Activated T-cell treated with anti-CD3 and anti-CD28 coated beads, Interleukin-2, amount 50 U/mL, for 24 hours (primary cell): ENCODE measurements at regions not wholly inside any gene's neighbourhood (a gene's known extent, or its start where the extent isn't known, plus 50 kb on each side); places are given as distances from the start of the nearest gene placed in this dataset.
"Not testable (repeated sequence)": the region's sequence is repeated elsewhere in the genome, so short reads cannot be mapped to it uniquely, and the experiment has no call there.

Experiments
- DNase-seq: peaks from one replicate; pipeline ENCODE4 v3.0.0-alpha.2; 2020
- H3K27ac Mint-ChIP-seq: 2 replicates; pipeline ENCODE4 v1.8.0; 2020; ENCODE audit warnings: mild to moderate bottlenecking, mixed read lengths
- H3K27me3 Mint-ChIP-seq: 2 replicates; pipeline ENCODE4 v1.8.0; 2020; ENCODE audit warnings: mixed read lengths
- H3K36me3 Mint-ChIP-seq: 2 replicates; pipeline ENCODE4 v1.8.0; 2020; ENCODE audit warnings: low read depth, mixed read lengths
- H3K4me1 Mint-ChIP-seq: 2 replicates; pipeline ENCODE4 v1.8.0; 2020; ENCODE audit warnings: low read depth, mixed read lengths
- H3K4me3 Mint-ChIP-seq: 2 replicates; pipeline ENCODE4 v1.8.0; 2020; ENCODE audit warnings: mild to moderate bottlenecking, moderate library complexity, mixed read lengths
- H3K9me3 Mint-ChIP-seq: 2 replicates; pipeline ENCODE4 v1.8.0; 2020; ENCODE audit warnings: mixed read lengths

DNA sequence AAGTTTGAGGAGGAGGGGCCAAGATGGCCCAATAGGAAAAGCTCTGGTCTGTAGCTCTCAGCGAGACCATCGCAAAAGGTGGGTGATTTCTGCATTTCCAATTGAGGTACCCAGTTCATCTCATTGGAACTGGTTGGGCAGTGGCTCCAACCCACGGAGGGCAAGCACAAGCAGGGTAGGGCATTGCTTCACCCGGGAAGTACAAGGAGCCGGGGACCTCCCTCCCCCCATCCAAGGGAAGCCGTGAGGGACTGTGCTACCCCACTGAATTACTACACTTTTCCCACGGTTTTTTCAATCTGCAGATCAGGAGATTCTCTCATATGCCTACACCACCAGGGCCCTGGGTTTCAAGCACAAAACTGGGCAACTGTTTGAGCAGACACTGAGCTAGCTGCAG is 58.0 kb upstream of the EFCAB3 start:
- no peak for DNase-seq
- H3K4me3 Mint-ChIP-seq, result no peak overlapping the region
- no peak overlapping the region for H3K27ac Mint-ChIP-seq
- H3K4me1 Mint-ChIP-seq, result no peaks in the 10 kb centered on the region
- H3K36me3 Mint-ChIP-seq, result no peaks in the 10 kb centered on the region
- peaks cover 29% of the 10 kb centered on the region for H3K27me3 Mint-ChIP-seq
- no peaks in the 10 kb centered on the region for H3K9me3 Mint-ChIP-seq

DNA sequence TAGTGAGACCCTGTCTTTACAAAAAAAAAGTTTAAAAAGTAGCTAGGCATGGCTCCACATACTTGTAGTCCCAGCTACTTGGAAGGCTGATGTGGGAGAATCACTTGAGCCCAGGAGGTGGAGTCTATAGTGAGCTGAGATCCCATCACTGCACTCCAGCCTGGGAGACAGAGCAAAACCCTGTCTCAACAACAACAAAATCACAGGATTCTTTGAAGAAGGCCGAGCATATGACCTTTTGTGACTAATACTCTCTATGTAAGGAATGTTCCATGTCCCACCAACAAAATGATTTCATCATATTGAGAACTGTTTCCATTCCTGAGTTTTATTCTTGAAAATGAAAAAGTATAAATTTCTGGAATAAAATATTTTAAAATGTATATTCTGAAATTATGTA is 58.9 kb upstream of the EFCAB3 start:
- Mint-ChIP-seq H3K27ac (no peak overlapping the region), H3K27me3 (peaks cover 33% of the 10 kb centered on the region), H3K4me3 (no peak overlapping the region), H3K9me3 (no peaks in the 10 kb centered on the region), H3K4me1 (no peaks in the 10 kb centered on the region), H3K36me3 (no peaks in the 10 kb centered on the region)
- DNase-seq, result no peak

GRCh38 chr17:62319846-62320245 is 60.5 kb upstream of the EFCAB3 start:
- Mint-ChIP-seq H3K36me3 (no peaks in the 10 kb centered on the region), H3K4me1 (no peaks in the 10 kb centered on the region), H3K9me3 (no peaks in the 10 kb centered on the region), H3K4me3 (no peak overlapping the region), H3K27ac (no peak overlapping the region), H3K27me3 (peaks cover 43% of the 10 kb centered on the region)
- no peak for DNase-seq

DNA sequence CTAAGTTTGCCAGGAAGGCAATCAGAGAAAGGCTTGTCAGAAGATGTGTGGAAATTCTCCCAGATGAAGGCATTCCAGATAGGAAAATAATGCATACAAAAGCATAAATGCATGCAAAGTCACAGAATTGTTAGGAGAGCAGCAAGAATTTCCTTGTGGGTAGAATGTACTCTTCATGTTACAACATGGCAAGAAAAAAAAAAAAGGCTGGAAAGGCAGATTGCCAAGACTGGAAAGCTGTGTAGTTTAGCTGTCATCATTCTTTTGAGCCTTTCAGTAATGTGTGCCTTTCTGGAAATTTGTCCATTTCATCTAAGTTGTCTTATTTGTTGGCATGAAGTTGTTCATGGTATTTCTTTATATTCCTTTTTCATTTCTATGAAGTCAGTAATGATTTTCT is 71.0 kb upstream of the EFCAB3 start:
- Mint-ChIP-seq H3K4me3 (no peak overlapping the region), H3K27me3 (peaks cover 47% of the 10 kb centered on the region), H3K27ac (no peak overlapping the region), H3K9me3 (no peaks in the 10 kb centered on the region), H3K36me3 (no peaks in the 10 kb centered on the region), H3K4me1 (no peaks in the 10 kb centered on the region)
- no peak for DNase-seq

DNA sequence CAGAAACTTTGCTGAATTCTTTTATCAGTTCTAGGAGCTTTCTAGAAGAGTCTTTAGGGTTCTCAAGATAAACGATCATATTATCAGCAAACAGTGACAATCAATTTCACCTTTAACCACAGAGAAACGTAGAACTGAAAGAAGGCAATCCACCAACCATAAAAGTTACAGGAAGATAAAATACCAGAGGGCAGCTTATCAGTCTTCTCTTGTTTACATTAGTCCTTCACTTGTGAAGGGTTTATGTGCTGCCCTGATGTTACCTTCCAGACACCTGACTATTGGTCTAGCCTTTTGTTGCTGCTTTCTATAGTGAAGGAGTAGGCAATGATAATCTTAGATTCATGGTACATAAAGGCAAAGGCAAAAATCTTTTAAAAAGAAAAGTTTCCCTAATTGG is 73.2 kb upstream of the EFCAB3 start:
- no peak for DNase-seq
- no peaks in the 10 kb centered on the region for H3K36me3 Mint-ChIP-seq
- no peaks in the 10 kb centered on the region for H3K9me3 Mint-ChIP-seq
- peaks cover 47% of the 10 kb centered on the region for H3K27me3 Mint-ChIP-seq
- H3K27ac Mint-ChIP-seq, result no peak overlapping the region
- H3K4me3 Mint-ChIP-seq, result no peak overlapping the region
- H3K4me1 Mint-ChIP-seq, result no peaks in the 10 kb centered on the region

DNA sequence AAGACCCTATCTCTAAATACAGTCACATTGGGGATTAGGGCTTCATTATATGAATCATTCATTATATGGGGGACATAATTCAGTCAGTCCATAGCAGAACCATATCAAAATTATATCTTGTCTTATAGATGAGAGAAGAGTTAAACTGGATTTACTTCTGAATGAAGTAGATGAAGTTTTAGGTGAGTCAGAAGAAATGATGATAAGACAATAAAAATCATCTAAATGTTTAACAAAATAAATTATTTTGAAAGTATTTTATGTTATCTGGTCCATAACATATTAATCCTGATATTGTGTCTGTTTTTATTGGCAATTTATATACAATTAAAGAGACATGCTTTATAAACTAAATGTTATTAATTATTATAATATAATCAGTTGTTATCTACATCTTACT is 76.9 kb upstream of the EFCAB3 start:
- Mint-ChIP-seq H3K27ac (no peak overlapping the region), H3K27me3 (peaks cover 43% of the 10 kb centered on the region), H3K9me3 (peaks cover 4% of the 10 kb centered on the region), H3K36me3 (no peaks in the 10 kb centered on the region), H3K4me1 (no peaks in the 10 kb centered on the region), H3K4me3 (no peak overlapping the region)
- no peak for DNase-seq

- Mint-ChIP-seq H3K36me3 (no peaks in the 10 kb centered on the region), H3K27me3 (peaks cover 27% of the 10 kb centered on the region), H3K27ac (no peak overlapping the region), H3K4me1 (no peaks in the 10 kb centered on the region), H3K4me3 (no peak overlapping the region), H3K9me3 (peaks cover 4% of the 10 kb centered on the region)
- DNase-seq, result no peak
These were observed 79.7 kb upstream of the EFCAB3 start for GRCh38 chr17:62300697-62301096.

GRCh38 chr17:62275290-62275689 is 105.1 kb upstream of the EFCAB3 start:
- not testable (repeated sequence) for H3K9me3 Mint-ChIP-seq, H3K27me3 Mint-ChIP-seq, H3K36me3 Mint-ChIP-seq, DNase-seq, H3K27ac Mint-ChIP-seq, H3K4me1 Mint-ChIP-seq, H3K4me3 Mint-ChIP-seq

- H3K27me3 Mint-ChIP-seq, DNase-seq, H3K27ac Mint-ChIP-seq, H3K4me1 Mint-ChIP-seq, H3K4me3 Mint-ChIP-seq, H3K9me3 Mint-ChIP-seq, H3K36me3 Mint-ChIP-seq: not testable (repeated sequence)
These were observed 112.0 kb upstream of the EFCAB3 start for GRCh38 chr17:62268361-62268760.

DNA sequence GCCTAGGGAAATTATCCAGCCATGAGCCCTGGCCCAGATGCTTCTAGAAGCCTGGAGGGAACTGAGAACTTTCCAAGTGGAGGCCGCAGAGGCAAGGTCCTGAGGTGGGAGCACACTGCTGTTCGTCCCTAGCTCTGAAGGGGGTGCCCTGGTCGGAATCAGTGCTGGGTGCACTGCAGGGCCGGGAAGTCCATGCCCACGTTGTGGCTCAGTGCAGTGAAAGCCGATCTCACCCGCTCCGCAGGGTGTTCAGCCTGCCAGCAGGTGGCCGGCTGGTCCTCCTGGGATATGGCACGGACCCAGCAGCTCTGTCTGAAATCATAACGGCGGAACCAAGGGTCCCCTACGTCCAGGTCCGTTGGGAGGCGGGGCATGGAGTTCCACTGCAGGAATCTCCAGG is 115.4 kb upstream of the EFCAB3 start:
- H3K27ac Mint-ChIP-seq, H3K4me3 Mint-ChIP-seq, DNase-seq, H3K9me3 Mint-ChIP-seq, H3K36me3 Mint-ChIP-seq, H3K27me3 Mint-ChIP-seq, H3K4me1 Mint-ChIP-seq: not testable (repeated sequence)

GRCh38 chr17:62255791-62256190 is 124.6 kb upstream of the EFCAB3 start:
- H3K27ac Mint-ChIP-seq, H3K27me3 Mint-ChIP-seq, H3K4me3 Mint-ChIP-seq, DNase-seq, H3K36me3 Mint-ChIP-seq, H3K4me1 Mint-ChIP-seq, H3K9me3 Mint-ChIP-seq: not testable (repeated sequence)

GRCh38 chr17:62242076-62242475 is 138.3 kb upstream of the EFCAB3 start:
- not testable (repeated sequence) for H3K27ac Mint-ChIP-seq, H3K4me1 Mint-ChIP-seq, DNase-seq, H3K36me3 Mint-ChIP-seq, H3K9me3 Mint-ChIP-seq, H3K4me3 Mint-ChIP-seq
- H3K27me3 Mint-ChIP-seq, result peaks cover 14% of the 10 kb centered on the region

DNA sequence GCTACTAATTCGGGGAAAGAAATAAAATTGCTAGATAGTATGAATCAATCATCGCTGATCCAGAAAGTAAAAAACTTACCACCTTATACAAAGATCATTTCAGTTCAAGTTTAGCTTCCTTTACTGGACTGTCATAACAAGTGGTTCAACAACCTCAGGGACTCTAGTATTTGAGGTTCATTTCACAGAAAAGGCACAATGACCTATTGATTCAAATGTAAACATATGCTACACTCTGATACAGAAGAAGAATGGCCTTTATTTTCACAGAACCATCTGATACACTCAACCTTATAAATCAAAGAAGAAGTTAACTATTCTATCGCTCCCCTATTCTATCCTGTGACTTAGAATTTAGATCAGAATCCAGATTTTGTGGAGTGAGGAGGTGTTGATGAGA is 140.8 kb upstream of the EFCAB3 start:
- not testable (repeated sequence) for H3K9me3 Mint-ChIP-seq, H3K4me3 Mint-ChIP-seq, H3K36me3 Mint-ChIP-seq, H3K4me1 Mint-ChIP-seq, DNase-seq, H3K27ac Mint-ChIP-seq
- peaks cover 14% of the 10 kb centered on the region for H3K27me3 Mint-ChIP-seq

DNA sequence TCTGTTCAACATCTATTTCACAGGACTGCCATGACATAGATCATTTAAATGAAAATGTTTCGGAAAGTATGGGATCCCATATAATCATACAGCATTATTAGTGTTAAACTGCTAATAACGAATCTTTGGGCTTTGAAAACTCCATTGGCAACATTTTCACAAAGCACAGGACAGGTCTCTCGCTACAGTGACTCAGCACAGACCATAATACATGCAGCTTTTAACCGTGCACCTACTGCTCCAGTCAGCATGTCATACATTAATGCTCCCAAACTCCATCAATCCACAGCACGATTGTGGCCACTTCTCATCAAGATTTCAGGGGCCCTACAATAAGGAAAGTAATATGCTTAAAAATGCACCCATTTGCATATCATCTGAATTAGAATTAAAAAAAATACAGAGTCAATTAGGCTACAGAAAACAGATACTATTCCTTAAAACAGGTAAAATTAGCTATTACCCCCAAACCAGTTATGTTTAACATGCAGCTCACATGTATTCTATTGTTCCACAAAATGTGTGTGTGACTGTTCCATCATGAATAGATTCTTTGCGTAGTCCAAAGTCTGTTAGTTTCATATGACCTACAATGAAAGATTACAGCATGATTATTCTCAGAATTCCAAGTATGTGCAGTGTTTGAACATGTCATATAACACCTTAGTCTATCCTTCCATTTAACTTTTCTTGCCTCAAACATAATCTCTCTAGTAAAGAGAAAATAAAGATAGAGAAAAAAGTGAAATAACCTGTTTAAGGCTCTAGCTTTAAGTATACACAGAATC is 141.6 kb upstream of the EFCAB3 start:
- H3K4me1 Mint-ChIP-seq, H3K27ac Mint-ChIP-seq: not testable (repeated sequence)

GRCh38 chr17:62233822-62234481 is 146.4 kb upstream of the EFCAB3 start:
- not testable (repeated sequence) for H3K4me1 Mint-ChIP-seq, H3K36me3 Mint-ChIP-seq, H3K27me3 Mint-ChIP-seq, DNase-seq, H3K9me3 Mint-ChIP-seq, H3K27ac Mint-ChIP-seq, H3K4me3 Mint-ChIP-seq

More for the DNA sequence above, 141.6 kb upstream of the EFCAB3 start:
- H3K36me3 Mint-ChIP-seq, H3K4me3 Mint-ChIP-seq, H3K9me3 Mint-ChIP-seq, DNase-seq: not testable (repeated sequence)
- peaks cover 14% of the 10 kb centered on the region for H3K27me3 Mint-ChIP-seq
